HG03108 (cell line): ENCODE measurements at regions not wholly inside any gene's neighbourhood (a gene's known extent, or its start where the extent isn't known, plus 50 kb on each side); places are given as distances from the start of the nearest gene placed in this dataset.

Source experiments
- ATAC-seq: cut with Tn5 transposase; IDR thresholded peaks from one replicate; pipeline ENCODE4 v1.9.1; 2021; ENCODE audit warnings: moderate library complexity; ENCODE audit not compliant: unreplicated experiment

DNA sequence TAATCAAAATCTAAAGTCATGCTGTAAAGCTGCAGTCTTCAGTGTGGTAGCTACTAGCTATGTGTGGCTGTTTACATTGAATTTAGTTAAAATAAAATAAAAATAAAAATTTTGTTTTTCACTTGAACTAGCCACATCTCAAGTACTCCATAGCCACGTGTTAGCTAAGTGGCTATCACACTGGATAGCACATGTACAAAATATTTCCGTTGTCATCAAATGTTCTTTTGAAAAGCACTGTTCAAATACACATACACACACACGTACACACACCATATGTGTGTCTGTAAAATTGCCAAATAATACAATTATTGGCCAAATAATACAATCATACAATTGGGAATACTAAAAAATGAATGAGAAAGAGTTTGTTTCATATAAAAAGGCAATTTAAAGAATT lies 778.2 kb upstream of the FLRT2 start:
- no peak for ATAC-seq

DNA sequence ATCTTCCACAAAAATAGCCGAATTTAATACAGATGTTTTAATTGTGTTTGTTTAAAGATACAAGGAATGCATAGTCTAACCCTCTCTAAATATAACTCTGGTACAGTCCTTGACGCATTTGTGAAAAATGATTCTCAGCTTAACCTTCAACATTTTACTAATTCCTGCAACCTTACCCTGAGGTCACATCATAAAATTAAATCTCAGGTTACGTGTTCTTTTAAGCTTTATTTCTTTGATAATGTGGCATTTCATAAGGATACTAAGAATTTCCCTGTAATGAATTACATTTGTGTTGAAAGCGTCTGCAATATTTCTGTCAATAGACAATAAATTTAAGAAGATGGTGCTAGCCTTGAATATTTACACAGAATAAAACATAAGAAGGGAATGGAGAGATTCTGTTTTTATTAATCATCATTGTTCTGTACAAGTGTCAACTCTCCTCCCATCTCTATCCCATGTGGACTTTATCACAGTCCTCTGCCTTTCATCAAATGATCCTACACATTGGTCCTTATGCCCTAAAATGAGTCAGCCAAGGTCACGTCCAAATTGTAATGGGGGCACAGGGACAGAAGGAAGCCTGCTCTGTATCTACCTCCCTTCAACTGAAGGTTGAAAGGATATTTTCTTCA lies 769.3 kb upstream of the FLRT2 start:
- ATAC-seq: no peak

DNA sequence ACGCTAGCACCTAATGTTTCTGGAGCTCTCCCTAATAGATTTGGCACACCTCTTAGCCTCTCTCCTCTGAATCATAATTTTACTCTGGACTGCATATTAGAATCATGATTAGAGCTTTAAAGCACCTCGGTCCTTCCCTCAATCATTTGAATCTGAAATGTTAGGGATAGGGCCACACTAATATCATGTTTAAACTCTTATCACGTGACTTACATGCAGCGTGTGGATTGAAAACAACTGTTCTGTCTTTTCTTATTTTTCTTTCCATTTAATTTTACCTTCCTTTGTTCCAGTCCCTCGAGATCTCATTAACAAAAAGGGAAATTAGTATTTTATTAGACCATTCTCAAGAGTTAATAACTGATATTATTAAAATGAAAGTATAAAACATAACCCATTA lies 762.5 kb upstream of the FLRT2 start:
- no peak for ATAC-seq

DNA sequence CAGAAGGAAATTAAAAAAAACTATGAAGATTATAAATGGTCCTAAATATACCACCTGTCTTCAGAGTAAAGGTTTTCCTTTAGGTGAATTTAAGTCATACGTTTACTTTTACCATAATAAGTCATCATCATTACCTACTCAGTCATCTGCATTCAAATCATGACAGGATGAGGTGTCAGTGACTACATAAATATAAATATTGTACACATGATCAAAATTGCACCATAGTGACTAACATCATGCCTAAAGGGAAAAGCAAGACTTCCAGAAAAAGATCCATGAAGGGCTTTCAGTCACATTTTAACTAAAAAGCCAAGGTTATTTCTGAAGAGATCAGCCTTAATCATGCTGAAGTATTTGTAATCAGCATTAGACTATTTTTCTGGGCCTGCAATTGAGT lies 759.9 kb upstream of the FLRT2 start:
- ATAC-seq: no peak

DNA sequence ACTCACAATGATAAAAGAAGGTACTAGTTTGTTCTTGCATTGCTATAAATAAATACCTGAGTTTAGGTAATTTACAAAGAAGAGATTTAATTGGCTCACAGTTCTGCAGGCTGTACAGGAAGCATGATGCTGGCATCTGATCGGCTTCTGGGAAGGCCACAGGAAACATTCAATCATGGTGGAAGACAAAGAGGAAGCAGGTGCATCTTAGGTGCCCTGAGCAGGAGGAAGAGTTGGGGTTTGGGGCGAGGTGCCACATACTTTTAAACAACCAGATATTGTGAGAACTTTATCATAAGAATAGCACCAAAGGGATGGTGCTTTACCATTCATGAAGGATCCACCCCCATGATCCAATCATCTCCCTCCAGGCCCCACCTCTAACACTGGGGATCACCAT lies 752.6 kb upstream of the FLRT2 start:
- no peak for ATAC-seq

DNA sequence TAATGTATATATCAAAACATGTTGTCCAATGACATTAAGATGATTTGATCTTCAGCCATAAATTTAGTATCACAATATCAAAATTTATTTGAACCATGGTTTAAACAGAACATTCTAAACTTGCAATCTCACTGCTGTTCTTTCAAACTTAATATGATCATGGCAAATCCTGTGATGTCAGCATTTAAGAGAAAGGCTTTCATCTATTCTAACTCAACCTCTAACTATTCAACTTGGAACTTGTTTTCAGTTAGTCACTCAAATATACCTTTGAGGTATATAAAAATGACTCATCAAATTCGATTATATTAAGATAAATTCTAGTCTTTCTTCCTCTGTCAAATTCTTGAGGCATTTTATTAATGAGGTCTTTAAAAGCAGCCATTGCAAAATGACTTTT lies 747.0 kb upstream of the FLRT2 start:
- ATAC-seq: no peak

DNA sequence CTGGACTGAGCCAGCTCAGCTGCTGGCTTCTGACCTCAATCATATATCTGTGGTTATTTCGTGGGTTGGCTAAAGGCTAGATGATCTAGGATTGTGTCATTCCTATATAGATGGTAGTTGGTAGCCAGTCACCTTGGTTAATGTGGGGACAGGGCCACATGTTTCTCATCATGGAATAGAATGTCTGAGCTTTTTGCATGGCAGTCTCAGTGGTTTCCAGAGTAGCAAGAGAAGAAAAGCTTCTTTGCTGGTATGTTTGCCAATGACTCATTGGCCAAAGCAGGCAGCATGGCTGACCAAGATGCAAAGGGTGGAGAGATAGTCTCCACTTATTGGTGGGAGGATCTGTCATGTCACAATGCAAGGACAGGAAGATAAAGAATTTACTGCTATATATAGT lies 746.4 kb upstream of the FLRT2 start:
- ATAC-seq: no peak

DNA sequence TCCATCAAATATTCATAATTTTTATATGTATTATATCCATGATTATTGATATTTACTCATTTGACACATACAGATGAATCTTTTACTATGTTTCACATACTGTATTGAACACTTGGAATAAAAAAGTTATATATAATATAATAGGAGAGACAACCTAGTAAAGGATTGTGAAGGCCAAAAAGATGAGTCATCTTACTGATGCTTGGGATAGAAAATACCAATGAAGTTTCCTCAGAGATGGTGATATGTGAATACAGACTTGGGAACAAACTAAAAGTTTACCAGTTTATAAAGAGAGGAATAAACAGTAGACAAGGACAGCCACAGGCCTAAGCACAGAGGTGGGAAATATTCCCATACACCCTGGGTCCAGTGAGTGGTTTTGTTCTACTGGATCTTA lies 743.9 kb upstream of the FLRT2 start:
- ATAC-seq: no peak

DNA sequence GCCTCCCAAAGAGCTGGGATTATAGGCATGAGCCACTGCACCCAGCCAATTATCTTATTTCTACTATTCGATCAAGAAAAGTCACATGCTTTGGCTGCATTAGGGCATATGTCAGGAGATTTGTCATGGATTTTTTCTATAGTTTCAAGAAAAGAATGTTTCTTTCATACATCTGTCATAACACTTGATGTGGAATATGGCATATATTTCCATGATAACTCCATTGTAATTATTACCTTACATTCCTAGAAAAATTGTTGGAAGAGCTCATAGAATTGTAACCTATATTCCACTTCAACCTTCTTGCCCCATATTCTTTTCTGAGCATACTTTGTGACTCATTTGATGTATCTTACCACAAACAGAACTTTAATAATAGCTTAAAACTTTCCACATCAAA lies 740.9 kb upstream of the FLRT2 start:
- ATAC-seq: no peak

DNA sequence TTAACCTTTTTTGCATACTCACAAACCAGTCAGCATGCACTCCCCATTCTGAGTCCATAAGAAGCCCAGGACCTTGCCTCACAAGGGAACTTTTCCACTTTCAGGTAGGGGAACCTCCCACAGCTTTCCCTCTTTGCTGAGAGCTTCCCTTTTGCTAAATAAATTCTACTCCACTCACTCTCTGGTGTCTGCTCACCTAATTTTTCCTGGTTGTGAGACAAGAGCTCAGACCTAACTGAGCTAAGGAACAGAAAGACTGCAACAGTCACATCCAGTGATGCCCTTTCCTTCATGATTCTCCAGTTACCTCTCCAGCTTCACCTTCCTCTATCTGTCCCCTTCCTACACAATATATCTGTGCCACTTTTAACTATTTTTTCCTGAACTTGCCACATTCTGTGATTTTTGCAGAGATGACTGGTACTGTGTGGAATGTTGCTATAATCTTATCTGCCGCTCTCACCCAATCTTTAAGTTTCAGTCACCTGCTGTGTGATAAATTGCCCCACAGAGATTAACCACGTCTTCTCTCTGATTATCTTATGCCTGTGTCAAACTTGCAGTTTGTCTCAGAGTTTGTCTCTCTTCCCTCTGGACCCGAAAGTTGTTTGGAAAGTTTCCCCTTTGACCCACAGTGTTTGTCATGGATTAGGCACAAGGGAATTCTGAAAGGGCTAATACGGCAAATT lies 737.1 kb upstream of the FLRT2 start:
- no peak for ATAC-seq

DNA sequence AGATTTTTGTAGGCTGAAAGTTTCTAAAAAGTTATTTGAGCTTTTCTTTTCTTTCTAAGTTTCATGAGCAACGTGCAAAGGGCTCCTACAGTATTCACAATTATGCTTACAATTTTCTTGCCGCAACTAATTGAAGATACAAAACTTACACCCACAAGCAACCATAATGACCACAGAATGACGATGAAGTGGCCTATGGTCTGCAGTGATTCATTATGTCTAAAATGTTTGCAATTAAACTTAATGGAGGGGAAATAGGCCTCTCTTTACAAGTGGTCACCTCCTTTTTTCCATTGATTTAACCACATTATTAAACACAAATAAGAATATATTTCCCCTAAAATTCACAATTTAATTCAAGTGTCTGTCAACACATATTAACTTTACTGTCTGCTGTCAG lies 732.6 kb upstream of the FLRT2 start:
- ATAC-seq: no peak

DNA sequence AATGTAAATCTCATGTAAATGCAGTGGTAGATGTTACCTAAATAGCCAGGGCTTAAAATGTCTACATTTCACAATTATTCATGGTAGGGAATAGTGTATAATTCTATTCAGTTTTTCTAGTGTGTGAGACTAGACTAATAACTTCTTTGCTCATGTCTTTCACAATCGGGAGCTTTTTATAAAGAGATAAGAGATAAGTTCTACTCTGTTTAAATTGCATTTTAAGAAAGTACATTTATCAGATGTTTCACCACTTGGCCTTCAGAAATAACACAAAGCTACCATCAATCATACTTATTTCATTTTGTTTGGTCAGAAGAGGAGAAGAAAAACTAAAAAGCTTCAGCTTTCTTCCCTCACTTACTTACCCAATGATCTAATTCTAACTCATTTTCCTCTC lies 725.5 kb upstream of the FLRT2 start:
- ATAC-seq: no peak

DNA sequence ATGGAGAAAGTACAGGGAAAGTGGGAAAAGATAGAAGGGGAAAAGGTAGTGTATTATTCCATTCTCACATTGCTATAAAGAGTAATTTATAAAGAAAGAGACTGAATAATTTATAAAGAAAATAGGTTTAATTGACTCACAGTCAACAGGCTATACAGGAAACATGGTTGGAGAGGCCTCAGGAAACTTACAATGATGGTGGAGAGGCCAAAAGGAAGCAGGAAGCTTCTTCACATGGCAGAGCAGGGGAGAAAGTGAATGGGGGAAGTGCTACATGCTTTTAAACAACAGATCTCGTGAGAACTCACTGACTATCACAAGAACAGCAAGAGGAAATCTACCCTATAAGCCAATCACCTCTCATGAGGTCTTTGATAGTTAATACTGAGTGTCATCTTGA lies 725.0 kb upstream of the FLRT2 start:
- ATAC-seq: no peak

DNA sequence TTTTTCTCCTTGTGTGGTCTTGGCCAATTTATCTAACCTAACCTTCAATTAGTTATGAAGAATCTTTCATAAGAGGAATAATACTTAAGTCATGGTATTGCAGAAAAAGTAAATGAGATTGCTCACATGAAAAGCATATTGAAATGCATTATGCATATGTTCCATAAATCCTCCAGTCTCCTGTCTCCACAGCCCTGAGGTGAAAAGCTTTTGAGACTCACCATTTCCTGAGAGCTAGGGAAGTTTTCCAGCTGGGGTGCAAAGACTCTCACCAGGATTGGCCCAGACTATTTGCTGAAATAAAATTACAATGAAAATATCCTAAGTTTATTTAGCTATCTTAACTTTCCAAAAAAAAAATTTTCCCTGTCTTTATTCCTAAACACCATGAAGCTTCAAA lies 723.8 kb upstream of the FLRT2 start:
- no peak for ATAC-seq

DNA sequence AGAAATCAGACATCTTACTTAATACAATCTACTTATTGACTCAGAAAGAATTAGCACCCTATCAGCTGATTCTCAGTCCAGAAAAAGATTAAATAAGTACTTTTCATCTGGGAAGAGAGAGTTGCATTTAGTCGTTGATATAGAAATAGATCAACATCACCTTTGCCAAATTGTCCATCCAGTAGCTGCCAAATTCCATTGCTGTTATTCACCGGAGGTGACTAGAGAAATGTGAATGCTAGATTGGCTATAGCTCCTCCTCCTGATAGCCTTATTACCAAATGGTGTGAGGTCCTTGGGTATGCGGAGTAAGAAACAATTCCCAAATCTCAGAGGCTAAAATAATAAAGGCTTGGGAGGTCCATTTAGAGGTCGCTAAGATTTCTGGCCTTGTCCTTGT lies 723.3 kb upstream of the FLRT2 start:
- ATAC-seq: no peak

DNA sequence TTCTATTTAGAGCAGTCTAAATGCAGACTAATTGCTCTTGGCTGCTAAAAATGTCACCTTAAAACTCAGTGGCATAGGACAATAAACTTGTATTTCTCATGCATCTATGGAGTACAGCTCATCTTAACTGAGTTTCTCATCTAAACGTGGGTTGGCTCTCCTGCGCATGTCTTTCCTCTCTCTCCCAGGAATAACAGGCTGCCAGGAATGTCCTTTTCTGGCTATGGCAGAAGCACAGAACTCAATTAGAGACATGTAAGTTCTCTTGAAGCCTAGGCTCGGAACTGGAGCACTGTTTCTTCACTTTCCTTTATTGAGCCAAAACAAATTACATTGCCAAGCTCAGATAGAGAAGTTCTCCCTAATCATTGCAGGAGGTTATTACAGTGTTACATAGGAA lies 722.3 kb upstream of the FLRT2 start:
- ATAC-seq: no peak

DNA sequence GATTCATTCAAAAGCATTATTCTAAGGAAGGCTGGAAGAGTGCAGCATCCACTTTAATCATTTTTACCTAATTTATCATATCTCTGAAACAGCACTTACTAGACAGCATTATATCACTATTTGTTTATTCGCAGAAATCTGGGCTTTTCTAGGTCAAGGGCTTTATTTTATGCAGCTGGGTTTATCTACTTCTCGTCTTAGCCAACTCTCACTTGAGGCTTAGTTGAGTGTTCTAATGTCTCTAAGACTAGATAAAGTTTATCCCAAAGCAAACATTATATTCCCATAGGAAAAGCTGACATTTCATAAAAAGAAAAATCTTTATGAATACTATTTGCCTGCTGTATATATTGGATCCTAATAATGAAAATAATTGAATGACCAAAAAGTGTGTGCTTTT lies 720.8 kb upstream of the FLRT2 start:
- no peak for ATAC-seq

DNA sequence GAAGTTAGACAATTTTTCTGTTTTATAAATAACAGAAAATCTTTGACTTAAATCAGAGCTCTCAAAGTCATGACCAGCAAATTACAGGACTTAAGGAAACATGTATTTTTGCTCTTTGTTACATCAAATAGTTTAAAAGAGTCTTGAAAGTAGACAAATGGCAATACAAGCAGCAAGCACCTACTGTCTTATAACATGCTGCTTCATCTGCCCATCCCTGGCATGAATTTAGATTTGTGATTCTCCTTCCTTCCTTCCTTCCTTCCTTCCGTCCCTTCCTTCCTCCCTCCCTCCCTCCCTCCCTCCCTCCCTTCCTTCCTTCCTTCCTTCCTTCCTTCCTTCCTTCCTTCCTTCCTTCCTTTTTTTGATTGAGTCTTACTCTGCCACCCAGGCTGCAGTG lies 715.6 kb upstream of the FLRT2 start:
- no peak for ATAC-seq

DNA sequence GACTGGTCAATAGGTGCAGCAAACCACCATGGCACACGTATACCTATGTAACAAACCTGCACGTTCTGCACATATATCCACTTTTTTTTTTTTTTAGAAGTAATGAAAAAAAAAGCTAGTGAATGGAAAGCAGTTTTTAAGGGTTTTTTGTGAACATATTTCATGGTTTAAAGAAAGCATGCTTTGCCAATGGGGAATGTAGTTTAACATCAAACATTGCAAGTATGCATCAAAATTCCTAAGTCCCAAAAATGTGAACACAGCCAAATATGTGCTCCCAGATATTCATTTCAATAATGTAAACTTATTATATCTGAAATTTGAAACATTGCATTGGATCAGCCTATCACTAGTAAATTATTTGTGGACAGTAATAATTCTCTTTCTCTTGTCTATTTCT lies 710.4 kb upstream of the FLRT2 start:
- no peak for ATAC-seq

DNA sequence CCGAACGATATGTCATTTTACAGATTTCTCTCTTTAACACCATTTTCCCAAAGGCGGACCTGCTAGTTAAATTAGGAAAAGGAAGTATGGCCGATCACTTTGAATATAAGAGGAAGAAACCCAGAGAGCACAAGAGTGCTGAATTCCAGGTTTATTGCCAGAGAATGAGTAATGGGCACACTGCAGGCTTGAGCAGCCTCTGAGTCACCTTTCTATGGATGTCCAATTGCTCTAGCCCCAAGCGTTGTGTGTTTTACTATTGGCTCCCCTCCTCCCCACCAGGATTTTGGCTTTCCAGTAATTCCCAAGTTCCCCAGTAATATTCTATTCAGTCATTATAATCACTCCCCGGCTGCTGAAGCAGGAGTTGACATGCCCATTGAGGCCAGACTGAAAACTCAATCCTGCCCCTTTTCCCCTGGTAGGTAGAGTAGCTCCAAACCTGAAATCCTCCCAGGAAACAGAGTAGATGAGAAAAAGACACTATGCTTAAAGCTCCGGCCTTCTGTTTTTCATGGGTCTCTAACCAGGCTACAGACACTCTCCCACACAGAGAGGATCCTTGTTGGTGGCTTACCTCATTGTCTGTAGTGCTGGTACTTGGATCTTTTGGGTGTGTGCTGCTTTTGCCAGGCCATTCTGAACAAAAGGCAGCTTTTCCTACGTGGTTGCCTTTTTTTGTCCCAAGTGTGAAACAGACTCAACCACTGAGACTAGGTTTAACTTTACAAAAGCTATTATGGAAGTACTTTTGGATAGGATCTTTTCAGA lies 704.3 kb upstream of the FLRT2 start:
- ATAC-seq: no peak

DNA sequence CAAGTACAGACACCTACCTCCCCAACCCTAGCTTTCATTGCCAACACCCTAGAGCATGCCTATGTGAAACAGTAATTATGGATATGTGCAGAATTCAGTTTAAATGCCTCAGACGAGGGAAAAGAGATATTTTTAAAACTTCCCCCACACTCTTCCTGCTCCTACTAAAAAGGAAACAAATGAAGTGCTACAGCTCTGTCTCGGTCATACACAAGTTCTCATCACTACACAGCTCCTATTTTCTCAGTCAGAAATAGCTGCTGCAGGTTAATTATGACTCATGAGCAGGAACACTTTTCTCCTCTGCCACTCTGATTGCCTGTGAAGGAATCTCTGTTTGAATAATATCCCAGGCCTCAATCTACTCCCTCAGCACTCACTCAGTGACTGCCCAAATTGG lies 703.6 kb upstream of the FLRT2 start:
- ATAC-seq: no peak

DNA sequence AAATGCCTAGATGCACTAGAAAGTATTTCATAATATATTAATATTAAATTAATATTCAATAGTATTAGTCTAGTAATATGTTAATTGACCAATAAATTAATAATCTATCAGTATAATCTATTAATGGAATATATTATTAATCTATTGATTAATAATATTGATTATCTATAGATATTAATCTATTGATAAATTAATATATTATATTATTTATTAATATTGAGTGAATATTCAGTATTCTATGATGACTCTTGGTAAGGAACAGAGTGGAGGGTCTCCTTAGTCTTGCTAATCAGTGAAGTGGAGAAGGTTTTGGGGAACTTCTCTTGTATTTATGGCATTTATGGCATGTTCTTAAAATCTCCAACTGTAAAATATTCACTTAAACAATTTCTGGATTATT lies 679.3 kb upstream of the FLRT2 start:
- ATAC-seq: no peak
